ENCODE measurements at regions not wholly inside any gene's neighbourhood (a gene's known extent, or its start where the extent isn't known, plus 50 kb on each side); places are given as distances from the start of the nearest gene placed in this dataset.

- TF ChIP-seq, protein P1, sequence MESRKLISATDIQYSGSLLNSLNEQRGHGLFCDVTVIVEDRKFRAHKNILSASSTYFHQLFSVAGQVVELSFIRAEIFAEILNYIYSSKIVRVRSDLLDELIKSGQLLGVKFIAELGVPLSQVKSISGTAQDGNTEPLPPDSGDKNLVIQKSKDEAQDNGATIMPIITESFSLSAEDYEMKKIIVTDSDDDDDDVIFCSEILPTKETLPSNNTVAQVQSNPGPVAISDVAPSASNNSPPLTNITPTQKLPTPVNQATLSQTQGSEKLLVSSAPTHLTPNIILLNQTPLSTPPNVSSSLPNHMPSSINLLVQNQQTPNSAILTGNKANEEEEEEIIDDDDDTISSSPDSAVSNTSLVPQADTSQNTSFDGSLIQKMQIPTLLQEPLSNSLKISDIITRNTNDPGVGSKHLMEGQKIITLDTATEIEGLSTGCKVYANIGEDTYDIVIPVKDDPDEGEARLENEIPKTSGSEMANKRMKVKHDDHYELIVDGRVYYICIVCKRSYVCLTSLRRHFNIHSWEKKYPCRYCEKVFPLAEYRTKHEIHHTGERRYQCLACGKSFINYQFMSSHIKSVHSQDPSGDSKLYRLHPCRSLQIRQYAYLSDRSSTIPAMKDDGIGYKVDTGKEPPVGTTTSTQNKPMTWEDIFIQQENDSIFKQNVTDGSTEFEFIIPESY (IDR thresholded peaks at IDR 0.05; ENCODE audit: extremely low read depth, insufficient replicate concordance, low read length), result no peak
- no peak for TF ChIP-seq POLR2A (IDR thresholded peaks at IDR 0.05; ENCODE audit: borderline replicate concordance, extremely low read depth, insufficient read depth, insufficient read length)
- no peak for TF ChIP-seq EZH2phosphoT487 (IDR thresholded peaks at IDR 0.05; ENCODE audit: borderline replicate concordance)
- no peak for TF ChIP-seq SIN3A (IDR thresholded peaks at IDR 0.05; ENCODE audit: low read depth)
- TF ChIP-seq ELF1 (IDR thresholded peaks at IDR 0.05; ENCODE audit: borderline replicate concordance, low read depth), result no peak
These were observed 277.7 kb upstream of the ACVR2A start (continued) for GRCh38 chr2:147567136-147567535.

- intact Hi-C loops (cut with micrococcal nuclease), result no loop called here
- no peaks in the 10 kb centered on the region for H3K27me3 ChIP-seq (ENCODE audit: insufficient read depth, low read length)
- POLR2A ChIA-PET, result no interaction called here
- no peaks in the 10 kb centered on the region for H4K20me1 ChIP-seq (ENCODE audit: insufficient read depth)
- no peak overlapping the region for H2AFZ ChIP-seq (ENCODE audit: low read depth, low read length, poor library complexity, severe bottlenecking)
- no TSS peak for BruUV-seq (replicated peaks)
- H3K9me2 ChIP-seq (ENCODE audit: insufficient read depth), result no peaks in the 10 kb centered on the region
- H3K4me2 ChIP-seq (ENCODE audit: low read length), result no peak overlapping the region
- no peak for TF ChIP-seq ZNF274 (IDR thresholded peaks at IDR 0.05; ENCODE audit: low read depth, low read length)
- no peak for TF ChIP-seq REST (IDR thresholded peaks at IDR 0.05; ENCODE audit: low read depth)
- TF ChIP-seq EGR1 (IDR thresholded peaks at IDR 0.05; ENCODE audit: low read depth), result no peak
- TF ChIP-seq, protein P1 (IDR thresholded peaks at IDR 0.05; ENCODE audit: extremely low read depth, insufficient replicate concordance, low read length), result no peak
- H3K79me2 ChIP-seq (ENCODE audit: insufficient read depth, low read length), result no peaks in the 10 kb centered on the region
- no peak overlapping the region for H3K27ac ChIP-seq (ENCODE audit: low read depth, low read length)
- CTCF ChIA-PET, result no interaction called here
- no peak overlapping the region for H3K9ac ChIP-seq (ENCODE audit: low read length)
- no peak for DNase-seq (ENCODE audit: low read depth, low spot score)
- ATAC-seq, result no peak
- H3K4me3 ChIP-seq (replicated peaks in 1 of 2; ENCODE audit: low read depth in 1 of 2, low read length in 2 of 2), result no peak overlapping the region
- RAD21 ChIA-PET (ENCODE audit: low non-redundant PET in 1 of 2, low total read pairs in 2 of 2, uncharacterized antibody in 2 of 2, unreplicated experiment in 2 of 2), result no interaction called here
- H3K36me3 ChIP-seq (ENCODE audit: control insufficient read depth in 1 of 2, insufficient read depth in 2 of 2, low read length in 2 of 2), result no peaks in the 10 kb centered on the region
- H3K9me3 ChIP-seq (ENCODE audit: control insufficient read depth in 1 of 2, insufficient read depth in 1 of 2, low read depth in 1 of 2, low read length in 2 of 2), result no peaks in the 10 kb centered on the region
- H3K4me1 ChIP-seq (ENCODE audit: control insufficient read depth in 1 of 2, insufficient read depth in 2 of 2, low read length in 2 of 2), result no peaks in the 10 kb centered on the region
These were observed 283.9 kb upstream of the ACVR2A start for GRCh38 chr2:147560810-147561535.
